Testis (tissue), 2 donors: ENCODE measurements at regions not wholly inside any gene's neighbourhood (a gene's known extent, or its start where the extent isn't known, plus 50 kb on each side); places are given as distances from the start of the nearest gene placed in this dataset.

Experiments used
- DNase-seq: peaks from one replicate; pipeline ENCODE4 v3.0.0-alpha.2; 2019
- H3K27ac ChIP-seq, 2 donors: fragments of 200-600 bp; sonication (generic); one replicate each; pipeline ENCODE4 v1.5.1; 2019
- H3K27me3 ChIP-seq: fragments of 200-600 bp; sonication (generic); one replicate; pipeline ENCODE4 v1.5.1; 2019
- H3K36me3 ChIP-seq: fragments of 200-600 bp; sonication (generic); one replicate; pipeline ENCODE4 v1.5.1; 2017; ENCODE audit warnings: low read depth; ENCODE audit errors: missing control alignments
- H3K4me1 ChIP-seq: fragments of 200-600 bp; sonication (generic); one replicate; pipeline ENCODE4 v1.5.1; 2019
- H3K4me3 ChIP-seq, 2 donors: fragments of 200-600 bp; sonication (generic); one replicate each; pipeline ENCODE4 v1.5.1; 2017 to 2019
- H3K9me3 ChIP-seq: fragments of 200-600 bp; sonication (generic); one replicate; pipeline ENCODE4 v1.5.1; 2017
- POLR2A ChIP-seq: fragments of 450-650 bp; IDR thresholded peaks from one replicate; pipeline ENCODE4 v1.6.1; 2017; ENCODE audit warnings: antibody characterized with exemption, mild to moderate bottlenecking, moderate library complexity
- WGBS, 2 donors: methylation state at CpG; one replicate each; pipeline ENCODE4 v1.1.5; 2018; 5-methylcytosine and 5-hydroxymethylcytosine counted together
- intact Hi-C: fragments of 100-400 bp; cut with DNase I; formaldehyde crosslinking; loops from one replicate; pipeline ENCODE4 v1.15.1; 2023; ENCODE audit warnings: low total_unique reads
- TF ChIP-seq, protein P1 (sequence below), 3 experiments: fragments of 450-650 bp in 2 of 3; fragments of 200-600 bp in 1 of 3; sonication (generic) in 1 of 3; IDR thresholded peaks; one replicate each; pipeline ENCODE4 v1.5.1; 2016 to 2019; ENCODE audit warnings: antibody characterized with exemption in 3 of 3, mild to moderate bottlenecking in 2 of 3, moderate library complexity in 1 of 3

- H3K27me3 ChIP-seq: no peaks in the 10 kb centered on the region
- 75 to 91% methylated on average over 3 of the region's 3 CpGs for WGBS, 2 donors
- intact Hi-C loops: no loop called here
Measured at GRCh38 chr13:84524586-84524985, 642.3 kb upstream of the SLITRK1 start.

DNA sequence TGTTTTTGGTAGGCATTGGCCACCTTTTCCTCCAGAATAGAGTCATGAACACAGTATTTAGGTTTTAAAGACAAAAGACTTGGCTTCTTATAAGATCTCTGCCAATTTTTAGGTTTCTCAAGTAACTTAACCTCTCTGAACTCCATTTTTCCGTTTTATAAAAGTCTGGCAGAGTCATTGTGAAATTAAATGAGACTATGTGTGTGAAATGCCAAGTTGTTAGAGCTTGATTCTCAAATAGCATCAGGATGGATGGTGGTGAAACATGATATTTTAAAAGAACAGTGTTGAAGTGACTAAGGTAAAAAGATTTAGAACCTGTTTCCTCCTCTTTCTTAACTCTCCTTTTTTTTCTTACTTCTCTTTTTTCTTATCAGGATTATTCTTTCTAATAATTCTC, 617.7 kb upstream of the SLITRK1 start:
- H3K27ac ChIP-seq: no peak overlapping the region
- H3K9me3 ChIP-seq: no peaks in the 10 kb centered on the region
- WGBS, 2 donors: 47 to 71% methylated on average over 1 of the region's 1 CpG
- intact Hi-C loops: no loop called here
- no peaks in the 10 kb centered on the region for H3K4me1 ChIP-seq
- TF ChIP-seq, protein P1, sequence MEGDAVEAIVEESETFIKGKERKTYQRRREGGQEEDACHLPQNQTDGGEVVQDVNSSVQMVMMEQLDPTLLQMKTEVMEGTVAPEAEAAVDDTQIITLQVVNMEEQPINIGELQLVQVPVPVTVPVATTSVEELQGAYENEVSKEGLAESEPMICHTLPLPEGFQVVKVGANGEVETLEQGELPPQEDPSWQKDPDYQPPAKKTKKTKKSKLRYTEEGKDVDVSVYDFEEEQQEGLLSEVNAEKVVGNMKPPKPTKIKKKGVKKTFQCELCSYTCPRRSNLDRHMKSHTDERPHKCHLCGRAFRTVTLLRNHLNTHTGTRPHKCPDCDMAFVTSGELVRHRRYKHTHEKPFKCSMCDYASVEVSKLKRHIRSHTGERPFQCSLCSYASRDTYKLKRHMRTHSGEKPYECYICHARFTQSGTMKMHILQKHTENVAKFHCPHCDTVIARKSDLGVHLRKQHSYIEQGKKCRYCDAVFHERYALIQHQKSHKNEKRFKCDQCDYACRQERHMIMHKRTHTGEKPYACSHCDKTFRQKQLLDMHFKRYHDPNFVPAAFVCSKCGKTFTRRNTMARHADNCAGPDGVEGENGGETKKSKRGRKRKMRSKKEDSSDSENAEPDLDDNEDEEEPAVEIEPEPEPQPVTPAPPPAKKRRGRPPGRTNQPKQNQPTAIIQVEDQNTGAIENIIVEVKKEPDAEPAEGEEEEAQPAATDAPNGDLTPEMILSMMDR (IDR thresholded peaks at IDR 0.05): no peak
- no peak for TF ChIP-seq POLR2A
- H3K36me3 ChIP-seq: no peaks in the 10 kb centered on the region
- no peaks in the 10 kb centered on the region for H3K27me3 ChIP-seq
- no peak for DNase-seq
- no peak overlapping the region for H3K4me3 ChIP-seq

More at GRCh38 chr13:84524586-84524985, 642.3 kb upstream of the SLITRK1 start:
- Histone ChIP-seq H3K4me1 (no peaks in the 10 kb centered on the region), H3K36me3 (no peaks in the 10 kb centered on the region), H3K27ac (no peak overlapping the region), H3K9me3 (no peaks in the 10 kb centered on the region), H3K4me3 (no peak overlapping the region)
- DNase-seq: no peak
- TF ChIP-seq POLR2A: no peak
- TF ChIP-seq, protein P1 (IDR thresholded peaks at IDR 0.05): no peak

DNA sequence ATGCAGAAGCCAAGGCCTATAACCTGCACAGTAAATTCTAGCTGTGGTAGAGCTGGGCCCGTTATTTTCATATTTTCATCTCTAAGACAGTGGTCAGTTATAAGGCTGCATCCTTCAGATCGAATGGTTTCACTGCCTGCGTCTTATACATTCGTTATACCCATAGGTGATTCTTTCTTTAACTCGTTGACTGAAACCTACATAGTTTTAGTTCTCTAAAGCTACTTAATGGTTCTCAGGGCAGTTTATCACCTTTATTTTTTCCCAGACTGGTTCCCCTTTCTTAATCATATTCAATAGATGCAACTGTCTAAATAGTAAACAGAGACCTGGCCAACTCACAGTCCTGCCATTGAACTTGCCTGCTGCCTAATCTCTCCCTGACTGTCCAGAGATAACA, 615.3 kb upstream of the SLITRK1 start:
- Histone ChIP-seq H3K4me1 (no peaks in the 10 kb centered on the region), H3K36me3 (no peaks in the 10 kb centered on the region), H3K4me3 (no peak overlapping the region), H3K27ac (no peak overlapping the region), H3K9me3 (no peaks in the 10 kb centered on the region), H3K27me3 (no peaks in the 10 kb centered on the region)
- DNase-seq: no peak
- TF ChIP-seq, protein P1 (IDR thresholded peaks at IDR 0.05): no peak
- TF ChIP-seq POLR2A: no peak
- 80 to 94% methylated on average over 5 of the region's 5 CpGs for WGBS, 2 donors
- intact Hi-C loops: no loop called here

GRCh38 chr13:84491952-84492351, 609.7 kb upstream of the SLITRK1 start:
- intact Hi-C loops: no loop called here
- Histone ChIP-seq H3K4me3 (no peak overlapping the region), H3K27ac (no peak overlapping the region), H3K9me3 (no peaks in the 10 kb centered on the region), H3K27me3 (no peaks in the 10 kb centered on the region), H3K36me3 (no peaks in the 10 kb centered on the region), H3K4me1 (no peaks in the 10 kb centered on the region)
- WGBS, 2 donors: 92 to 95% methylated on average over 4 of the region's 4 CpGs
- TF ChIP-seq, protein P1 (IDR thresholded peaks at IDR 0.05): no peak
- no peak for TF ChIP-seq POLR2A
- no peak for DNase-seq

DNA sequence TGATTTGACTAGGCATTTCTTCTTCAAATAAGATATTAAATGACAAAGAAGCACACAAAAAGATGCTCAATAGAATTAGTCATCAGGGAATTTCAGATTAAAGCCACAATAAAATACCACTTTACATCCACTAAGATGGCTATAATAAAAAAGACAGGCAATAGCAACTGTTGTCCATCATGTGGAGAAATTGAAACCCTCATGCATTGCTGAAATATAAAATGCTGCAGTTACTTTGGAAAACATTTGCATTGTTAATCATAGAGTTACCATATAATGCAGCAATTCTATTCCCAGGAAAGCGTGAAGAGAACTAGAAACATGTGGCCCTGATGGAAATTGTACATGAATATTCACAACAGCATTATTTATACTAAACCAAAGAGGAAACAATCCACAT, 605.5 kb upstream of the SLITRK1 start:
- Histone ChIP-seq H3K27ac (no peak overlapping the region), H3K9me3 (no peaks in the 10 kb centered on the region), H3K36me3 (no peaks in the 10 kb centered on the region), H3K27me3 (no peaks in the 10 kb centered on the region), H3K4me1 (no peaks in the 10 kb centered on the region), H3K4me3 (no peak overlapping the region)
- no peak for TF ChIP-seq POLR2A
- TF ChIP-seq, protein P1 (IDR thresholded peaks at IDR 0.05): no peak
- intact Hi-C loops: no loop called here
- 95 to 97% methylated on average over 1 of the region's 1 CpG for WGBS, 2 donors
- DNase-seq: no peak
